MM.1S (cell line): ENCODE measurements at regions not wholly inside any gene's neighbourhood (a gene's known extent, or its start where the extent isn't known, plus 50 kb on each side); places are given as distances from the start of the nearest gene placed in this dataset.

Experiments used
- DNase-seq: peaks from one replicate; pipeline ENCODE4 v3.0.0-alpha.2; 2015
- H2AFZ ChIP-seq: fragments of 300-600 bp; sonication (generic); 2 replicates; pipeline ENCODE4 v1.6.0; 2016; ENCODE audit warnings: antibody characterized with exemption, low read length
- H3F3A ChIP-seq: fragments of 300-600 bp; sonication (generic); 2 replicates; pipeline ENCODE4 v1.6.1; 2016; ENCODE audit warnings: mild to moderate bottlenecking, antibody characterized with exemption, low read length, moderate library complexity, mixed read lengths; ENCODE audit not compliant: insufficient read depth
- H3K27ac ChIP-seq: fragments of 300-600 bp; sonication (generic); 2 replicates; pipeline ENCODE4 v1.5.1; 2016; ENCODE audit warnings: mild to moderate bottlenecking, low read length
- H3K27me3 ChIP-seq: fragments of 300-600 bp; sonication (generic); replicated peaks from 2 replicates; pipeline ENCODE4 v1.6.0; 2016; ENCODE audit warnings: low read length; ENCODE audit not compliant: insufficient read depth
- H3K36me3 ChIP-seq: fragments of 300-600 bp; sonication (generic); replicated peaks from 2 replicates; pipeline ENCODE4 v1.6.1; 2016; ENCODE audit warnings: mild to moderate bottlenecking, low read length, mixed read lengths; ENCODE audit not compliant: insufficient read depth
- H3K4me1 ChIP-seq: fragments of 300-600 bp; sonication (generic); 2 replicates; pipeline ENCODE4 v1.6.1; 2016; ENCODE audit warnings: low read length, mixed read lengths
- H3K4me2 ChIP-seq: fragments of 300-600 bp; sonication (generic); 2 replicates; pipeline ENCODE4 v1.6.0; 2016; ENCODE audit warnings: low read depth, low read length
- H3K4me3 ChIP-seq: fragments of 300-600 bp; sonication (generic); 2 replicates; pipeline ENCODE4 v1.5.1; 2016; ENCODE audit warnings: low read length, mixed read lengths
- H3K79me2 ChIP-seq: fragments of 300-600 bp; sonication (generic); 2 replicates; pipeline ENCODE4 v1.6.1; 2016; ENCODE audit warnings: mixed run types, low read length, mixed read lengths
- H3K9ac ChIP-seq: fragments of 300-600 bp; sonication (generic); 2 replicates; pipeline ENCODE4 v1.6.1; 2016; ENCODE audit warnings: low read length, mixed read lengths
- H3K9me2 ChIP-seq: fragments of 300-600 bp; sonication (generic); replicated peaks from 2 replicates; pipeline ENCODE4 v1.6.1; 2016; ENCODE audit warnings: mild to moderate bottlenecking, low read length, mixed read lengths; ENCODE audit not compliant: insufficient read depth
- H3K9me3 ChIP-seq: fragments of 300-600 bp; sonication (generic); replicated peaks from 2 replicates; pipeline ENCODE4 v1.6.1; 2016; ENCODE audit warnings: mild to moderate bottlenecking, low read length, mixed read lengths; ENCODE audit not compliant: insufficient read depth
- H4K20me1 ChIP-seq: fragments of 300-600 bp; sonication (generic); 2 replicates; pipeline ENCODE4 v1.6.1; 2016; ENCODE audit warnings: mild to moderate bottlenecking, low read length, moderate library complexity, mixed read lengths; ENCODE audit not compliant: insufficient read depth
- EZH2 ChIP-seq: fragments of 300-600 bp; sonication (generic); optimal IDR thresholded peaks from 2 replicates; pipeline ENCODE3; 2017; ENCODE audit warnings: low read depth, mild to moderate bottlenecking, antibody characterized with exemption, low read length, mixed read lengths
- EZH2phosphoT487 ChIP-seq: fragments of 300-600 bp; sonication (generic); IDR thresholded peaks from 2 replicates; pipeline ENCODE4 v1.6.1; 2018; ENCODE audit warnings: antibody characterized with exemption, low read length
- TF ChIP-seq, protein P1 (sequence below): fragments of 300-600 bp; sonication (generic); IDR thresholded peaks from 2 replicates; pipeline ENCODE4 v1.5.1; 2016; ENCODE audit warnings: antibody characterized with exemption, low read length, mixed read lengths

DNA sequence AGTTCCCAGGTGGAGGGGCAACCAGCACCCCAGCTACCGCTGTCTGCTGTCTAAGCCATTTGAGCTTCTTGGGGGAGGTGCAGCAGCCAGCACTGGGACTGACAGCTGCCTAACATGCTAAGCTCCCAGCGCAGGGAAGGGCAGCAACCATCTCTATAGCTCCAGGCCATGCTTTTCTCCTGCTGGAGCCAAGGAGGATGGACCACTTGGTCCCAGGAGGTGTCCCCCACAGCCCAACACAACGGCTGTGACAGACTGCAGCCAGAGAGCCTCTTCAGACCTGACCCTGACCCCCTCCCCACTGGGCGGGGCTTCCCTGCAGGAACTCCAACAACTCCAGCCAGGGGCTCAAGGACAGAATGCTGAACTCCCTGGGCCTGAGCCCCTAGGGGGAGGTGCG, 370.6 kb upstream of the REG3G start:
- Histone ChIP-seq H3K9ac (no peak overlapping the region), H3K9me2 (no peaks in the 10 kb centered on the region), H3K4me2 (no peak overlapping the region), H3K27ac (no peak overlapping the region), H3K4me1 (no peaks in the 10 kb centered on the region), H3K36me3 (no peaks in the 10 kb centered on the region), H3K79me2 (no peaks in the 10 kb centered on the region), H4K20me1 (no peaks in the 10 kb centered on the region), H3K9me3 (no peaks in the 10 kb centered on the region), H3K4me3 (no peak overlapping the region), H3K27me3 (no peaks in the 10 kb centered on the region), H3F3A (no peaks in the 10 kb centered on the region), H2AFZ (no peak overlapping the region)
- TF ChIP-seq EZH2phosphoT487: no peak
- TF ChIP-seq EZH2: no peak
- TF ChIP-seq, protein P1, sequence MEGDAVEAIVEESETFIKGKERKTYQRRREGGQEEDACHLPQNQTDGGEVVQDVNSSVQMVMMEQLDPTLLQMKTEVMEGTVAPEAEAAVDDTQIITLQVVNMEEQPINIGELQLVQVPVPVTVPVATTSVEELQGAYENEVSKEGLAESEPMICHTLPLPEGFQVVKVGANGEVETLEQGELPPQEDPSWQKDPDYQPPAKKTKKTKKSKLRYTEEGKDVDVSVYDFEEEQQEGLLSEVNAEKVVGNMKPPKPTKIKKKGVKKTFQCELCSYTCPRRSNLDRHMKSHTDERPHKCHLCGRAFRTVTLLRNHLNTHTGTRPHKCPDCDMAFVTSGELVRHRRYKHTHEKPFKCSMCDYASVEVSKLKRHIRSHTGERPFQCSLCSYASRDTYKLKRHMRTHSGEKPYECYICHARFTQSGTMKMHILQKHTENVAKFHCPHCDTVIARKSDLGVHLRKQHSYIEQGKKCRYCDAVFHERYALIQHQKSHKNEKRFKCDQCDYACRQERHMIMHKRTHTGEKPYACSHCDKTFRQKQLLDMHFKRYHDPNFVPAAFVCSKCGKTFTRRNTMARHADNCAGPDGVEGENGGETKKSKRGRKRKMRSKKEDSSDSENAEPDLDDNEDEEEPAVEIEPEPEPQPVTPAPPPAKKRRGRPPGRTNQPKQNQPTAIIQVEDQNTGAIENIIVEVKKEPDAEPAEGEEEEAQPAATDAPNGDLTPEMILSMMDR: no peak
- no peak for DNase-seq

DNA sequence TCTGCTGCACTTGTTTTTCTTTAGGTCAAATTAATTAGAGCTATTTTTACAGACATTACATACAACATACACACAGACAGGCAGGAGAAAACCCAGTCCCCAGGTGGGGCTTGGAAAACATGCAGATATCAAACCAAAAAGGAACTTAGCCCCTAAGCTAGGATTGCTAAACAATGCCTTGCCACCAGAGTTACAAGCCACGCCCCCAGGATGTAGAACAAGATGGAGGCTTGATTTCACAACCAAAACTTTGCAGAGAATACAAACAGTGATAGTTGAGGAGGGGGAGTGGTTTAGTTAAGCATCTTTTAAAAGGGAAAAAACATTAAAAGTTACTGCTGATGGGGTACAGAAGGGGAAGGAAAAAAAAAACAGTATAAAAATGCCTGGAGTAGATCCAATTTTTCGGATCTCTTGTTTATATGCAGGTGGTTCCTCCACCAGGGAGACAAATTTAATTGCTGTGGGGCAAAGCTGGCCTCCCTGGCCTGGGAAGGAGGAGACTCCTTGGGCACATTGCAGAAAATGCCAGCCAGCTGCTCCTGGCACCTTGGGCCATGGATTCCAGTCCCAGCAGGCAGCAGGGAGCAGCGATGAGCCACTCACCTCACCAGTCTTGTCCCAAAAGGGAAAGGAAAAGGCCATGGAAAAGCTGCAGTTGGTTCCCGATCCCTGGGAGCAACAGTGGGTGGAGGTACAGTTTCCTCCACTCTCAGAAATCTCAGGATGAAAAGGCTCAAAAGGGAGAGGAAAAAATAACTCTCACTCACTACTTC, 348.4 kb upstream of the REG3G start:
- H3F3A ChIP-seq: no peaks in the 10 kb centered on the region
- no peaks in the 10 kb centered on the region for H3K79me2 ChIP-seq
- H4K20me1 ChIP-seq: no peaks in the 10 kb centered on the region
- no peaks in the 10 kb centered on the region for H3K9me3 ChIP-seq
- DNase-seq: no peak
- no peak overlapping the region for H3K4me2 ChIP-seq
- H3K9ac ChIP-seq: no peak overlapping the region
- no peaks in the 10 kb centered on the region for H3K36me3 ChIP-seq
- TF ChIP-seq EZH2 (no peak), EZH2phosphoT487 (no peak)
- TF ChIP-seq, protein P1: no peak
- H3K4me3 ChIP-seq: no peak overlapping the region
- H3K9me2 ChIP-seq: no peaks in the 10 kb centered on the region
- H3K4me1 ChIP-seq: no peaks in the 10 kb centered on the region
- no peak overlapping the region for H3K27ac ChIP-seq
- no peaks in the 10 kb centered on the region for H3K27me3 ChIP-seq
- no peak overlapping the region for H2AFZ ChIP-seq

DNA sequence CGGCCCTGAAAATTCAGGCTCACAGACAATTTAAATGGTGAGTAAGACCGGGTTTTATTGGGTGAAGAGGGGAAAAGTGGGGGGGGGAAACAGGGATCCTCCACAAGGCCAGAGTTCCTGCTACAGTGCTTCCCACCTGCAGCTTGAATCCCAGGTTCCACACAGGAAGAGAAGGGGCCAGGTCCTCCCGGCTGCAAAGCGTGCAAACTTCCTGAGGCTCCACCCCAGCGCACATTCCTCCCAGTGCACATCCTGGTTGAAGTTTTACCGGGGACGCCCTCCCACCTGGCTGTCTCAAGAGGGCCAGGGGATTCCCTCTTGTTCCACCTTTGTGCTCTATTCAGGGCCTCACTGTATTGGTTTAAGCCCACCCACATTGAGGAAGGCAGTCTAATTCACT, 347.7 kb upstream of the REG3G start:
- Histone ChIP-seq H4K20me1 (no peaks in the 10 kb centered on the region), H3K4me1 (no peaks in the 10 kb centered on the region), H3K27ac (no peak overlapping the region), H3K9ac (no peak overlapping the region), H3K4me2 (no peak overlapping the region), H3K79me2 (no peaks in the 10 kb centered on the region), H3F3A (no peaks in the 10 kb centered on the region), H3K27me3 (no peaks in the 10 kb centered on the region), H3K9me2 (no peaks in the 10 kb centered on the region), H2AFZ (no peak overlapping the region), H3K4me3 (no peak overlapping the region), H3K9me3 (no peaks in the 10 kb centered on the region), H3K36me3 (no peaks in the 10 kb centered on the region)
- DNase-seq: no peak
- TF ChIP-seq EZH2 (no peak), EZH2phosphoT487 (no peak)
- TF ChIP-seq, protein P1: no peak
